NB4 (cell line): ENCODE measurements at regions not wholly inside any gene's neighbourhood (a gene's known extent, or its start where the extent isn't known, plus 50 kb on each side); places are given as distances from the start of the nearest gene placed in this dataset.

Experiments
- DNase-seq: peaks from one replicate; pipeline ENCODE4 v3.0.0; 2010; ENCODE audit warnings: low read depth
- H3K4me3 ChIP-seq: one replicate; pipeline ENCODE4 v1.5.1; 2011; ENCODE audit warnings: mild to moderate bottlenecking, low read depth, low read length, moderate library complexity
- CTCF ChIP-seq: IDR thresholded peaks from one replicate; pipeline ENCODE4 v1.5.1; 2012; ENCODE audit warnings: low read depth, low read length
- MAX ChIP-seq: IDR thresholded peaks from 2 replicates; pipeline ENCODE4 v1.6.1; 2011; ENCODE audit warnings: low read depth, low read length
- MYC ChIP-seq: IDR thresholded peaks from 2 replicates; pipeline ENCODE4 v1.6.1; 2011; ENCODE audit warnings: low read depth, low read length
- POLR2A ChIP-seq: IDR thresholded peaks from 2 replicates; pipeline ENCODE4 v1.6.1; 2011; ENCODE audit warnings: mild to moderate bottlenecking; ENCODE audit not compliant: insufficient read length; ENCODE audit errors: extremely low read depth

DNA sequence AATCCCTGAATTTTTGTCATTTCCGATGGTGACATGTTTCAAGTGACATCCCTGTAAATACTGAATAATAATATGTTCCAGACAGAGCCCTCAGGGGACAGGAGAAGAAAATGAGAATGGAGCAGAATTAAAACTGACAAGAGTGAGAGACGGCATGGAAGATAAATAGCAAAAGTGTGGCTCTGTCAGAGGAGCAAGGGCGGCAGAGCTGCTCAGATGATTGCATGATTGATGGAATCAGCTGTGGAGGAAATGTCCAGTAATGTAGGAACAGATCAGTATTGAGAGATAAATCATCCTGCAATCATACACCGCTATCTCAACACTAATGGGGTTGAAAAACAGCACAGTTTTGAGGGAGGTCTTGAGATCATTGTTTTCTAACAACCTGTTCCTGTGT is 350.3 kb downstream of the STIM2 start:
- TF ChIP-seq POLR2A (no peak), CTCF (no peak), MAX (no peak), MYC (no peak)
- no peak for DNase-seq
- no peak overlapping the region for H3K4me3 ChIP-seq

GRCh38 chr4:27214010-27214409 is 353.4 kb downstream of the STIM2 start:
- DNase-seq = no peak
- H3K4me3 ChIP-seq = no peak overlapping the region
- no peak for TF ChIP-seq MYC
- no peak for TF ChIP-seq POLR2A
- TF ChIP-seq MAX = no peak
- no peak for TF ChIP-seq CTCF

DNA sequence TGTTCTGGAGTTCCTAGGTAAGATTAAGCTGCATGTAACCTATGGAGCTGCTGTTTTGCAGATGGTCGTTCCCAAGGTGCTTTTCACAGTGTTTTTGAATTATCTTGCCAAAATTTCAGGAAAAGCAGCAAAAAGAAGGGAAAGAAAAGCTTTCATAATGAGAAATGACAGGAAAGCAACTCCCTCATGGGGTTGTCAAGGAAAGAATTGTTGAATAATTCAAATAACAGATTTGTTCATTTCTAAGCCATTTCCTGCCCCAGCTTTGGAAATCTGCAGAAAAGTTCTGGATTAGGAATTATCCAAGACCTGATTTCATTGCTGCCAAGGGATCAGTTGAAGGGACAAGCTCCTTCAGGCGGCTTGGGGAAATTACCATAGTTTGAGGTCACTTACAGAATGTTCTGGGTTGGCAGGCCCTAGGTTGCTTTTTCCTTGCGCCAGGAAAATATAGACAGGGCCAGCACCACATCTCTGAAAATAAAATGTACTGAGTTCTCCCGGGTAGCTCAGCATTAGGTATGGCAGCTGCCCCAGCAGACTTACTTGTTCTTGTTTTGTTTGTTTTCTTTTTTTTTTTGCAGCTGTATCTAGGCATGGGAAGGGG is 354.7 kb downstream of the STIM2 start:
- DNase-seq = no peak
- H3K4me3 ChIP-seq = no peak overlapping the region

GRCh38 chr4:27217261-27217769 is 356.7 kb downstream of the STIM2 start:
- no peak for DNase-seq
- no peak overlapping the region for H3K4me3 ChIP-seq
- TF ChIP-seq MAX (no peak), MYC (no peak), POLR2A (no peak), CTCF (no peak)

More for the DNA sequence above, 354.7 kb downstream of the STIM2 start:
- TF ChIP-seq POLR2A (no peak), MYC (no peak), MAX (no peak), CTCF (no peak)

DNA sequence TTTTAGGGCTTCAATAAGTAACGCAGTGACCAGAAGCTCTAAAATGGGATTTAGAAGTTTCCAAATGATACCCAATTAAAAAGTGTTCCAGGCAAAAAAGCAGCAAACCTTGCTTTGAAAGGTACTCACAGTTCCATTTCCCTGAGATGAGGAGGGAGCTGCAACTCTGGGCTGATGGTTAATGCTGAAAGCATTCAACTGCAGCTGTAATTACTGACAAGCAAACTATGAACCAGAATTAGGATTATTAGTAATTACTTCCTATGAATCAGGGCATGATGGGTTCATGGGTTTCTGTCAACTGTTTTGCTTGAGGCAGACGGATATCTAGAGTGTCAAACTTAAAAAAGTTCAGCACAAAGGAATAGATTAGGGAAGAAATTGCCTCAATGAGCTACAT is 357.4 kb downstream of the STIM2 start:
- no peak for TF ChIP-seq POLR2A
- no peak for DNase-seq
- H3K4me3 ChIP-seq = no peak overlapping the region

DNA sequence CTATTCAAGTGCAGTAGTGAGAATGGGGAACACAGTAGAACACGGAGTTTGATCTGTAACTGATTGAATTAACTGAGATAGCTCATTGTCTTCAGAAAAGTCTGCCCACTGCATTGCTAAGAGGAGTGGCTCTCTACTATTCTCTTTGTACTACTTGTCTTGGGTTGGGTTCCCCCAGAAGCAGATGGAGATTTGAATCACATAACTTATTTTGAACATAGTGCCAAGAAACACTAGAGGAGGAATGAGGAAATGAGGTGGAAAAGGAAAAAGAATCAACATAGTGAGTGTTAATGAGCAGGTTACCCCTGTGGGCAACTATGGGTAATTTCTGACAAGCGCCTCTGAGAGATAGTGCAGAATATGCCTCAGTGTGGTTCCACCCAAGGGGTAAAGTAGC is 362.7 kb downstream of the STIM2 start:
- no peak overlapping the region for H3K4me3 ChIP-seq
- TF ChIP-seq POLR2A = no peak
- no peak for TF ChIP-seq MYC
- TF ChIP-seq MAX = no peak
- no peak for TF ChIP-seq CTCF
- DNase-seq = no peak
